DND-41 (cell line): ENCODE measurements at regions not wholly inside any gene's neighbourhood (a gene's known extent, or its start where the extent isn't known, plus 50 kb on each side); places are given as distances from the start of the nearest gene placed in this dataset.

Experiments
- EZH2 ChIP-seq: IDR thresholded peaks from 3 replicates; pipeline ENCODE4 v1.6.1; 2012; ENCODE audit warnings: borderline replicate concordance, low read depth, mild to moderate bottlenecking, moderate library complexity, low read length, inconsistent platforms; ENCODE audit not compliant: severe bottlenecking
- TF ChIP-seq, protein P1 (sequence below): IDR thresholded peaks from 2 replicates; pipeline ENCODE4 v1.5.1; 2012; ENCODE audit warnings: borderline replicate concordance, low read length, moderate library complexity, mild to moderate bottlenecking; ENCODE audit not compliant: poor library complexity, severe bottlenecking; ENCODE audit errors: extremely low read depth

DNA sequence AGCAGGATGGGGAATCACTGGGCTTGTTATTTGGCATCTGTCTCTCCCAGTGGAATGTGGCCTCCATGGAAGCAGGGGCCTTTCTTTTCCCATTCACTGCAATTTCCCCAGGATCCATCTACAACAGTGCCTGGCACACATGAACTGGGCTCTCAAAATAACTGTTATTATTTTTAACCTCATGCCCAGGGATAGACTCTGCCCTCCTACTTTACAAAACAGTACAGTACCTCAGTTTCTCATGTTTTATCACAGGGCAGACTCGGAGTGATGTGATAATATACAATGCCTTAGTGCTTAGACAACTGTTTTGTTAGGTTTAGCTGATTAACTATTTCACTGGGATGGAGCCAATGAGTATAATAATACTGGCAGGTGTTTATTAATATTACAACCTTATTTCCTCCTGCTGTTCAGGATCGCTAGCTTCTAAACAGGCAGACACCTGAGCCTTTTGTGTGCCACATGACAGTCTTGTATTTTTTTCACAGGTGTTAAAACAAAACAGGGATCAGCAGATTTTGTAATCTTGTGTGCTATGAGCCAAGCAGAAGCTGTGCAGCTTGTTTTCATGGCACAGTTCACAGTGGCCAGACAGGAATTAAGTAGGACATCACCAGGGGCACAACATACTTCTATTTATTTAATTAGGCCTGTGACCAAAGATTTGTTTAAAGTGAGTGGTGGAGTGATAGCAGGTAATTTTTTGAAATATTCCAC is 157.7 kb upstream of the EYA4 start:
- TF ChIP-seq, protein P1, sequence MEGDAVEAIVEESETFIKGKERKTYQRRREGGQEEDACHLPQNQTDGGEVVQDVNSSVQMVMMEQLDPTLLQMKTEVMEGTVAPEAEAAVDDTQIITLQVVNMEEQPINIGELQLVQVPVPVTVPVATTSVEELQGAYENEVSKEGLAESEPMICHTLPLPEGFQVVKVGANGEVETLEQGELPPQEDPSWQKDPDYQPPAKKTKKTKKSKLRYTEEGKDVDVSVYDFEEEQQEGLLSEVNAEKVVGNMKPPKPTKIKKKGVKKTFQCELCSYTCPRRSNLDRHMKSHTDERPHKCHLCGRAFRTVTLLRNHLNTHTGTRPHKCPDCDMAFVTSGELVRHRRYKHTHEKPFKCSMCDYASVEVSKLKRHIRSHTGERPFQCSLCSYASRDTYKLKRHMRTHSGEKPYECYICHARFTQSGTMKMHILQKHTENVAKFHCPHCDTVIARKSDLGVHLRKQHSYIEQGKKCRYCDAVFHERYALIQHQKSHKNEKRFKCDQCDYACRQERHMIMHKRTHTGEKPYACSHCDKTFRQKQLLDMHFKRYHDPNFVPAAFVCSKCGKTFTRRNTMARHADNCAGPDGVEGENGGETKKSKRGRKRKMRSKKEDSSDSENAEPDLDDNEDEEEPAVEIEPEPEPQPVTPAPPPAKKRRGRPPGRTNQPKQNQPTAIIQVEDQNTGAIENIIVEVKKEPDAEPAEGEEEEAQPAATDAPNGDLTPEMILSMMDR: no peak
- TF ChIP-seq EZH2: no peak
